Stomach (tissue), 8 donors: ENCODE measurements at regions not wholly inside any gene's neighbourhood (a gene's known extent, or its start where the extent isn't known, plus 50 kb on each side); places are given as distances from the start of the nearest gene placed in this dataset.
A peak's percentile ranks its signal among the peaks of the same experiment; 100 is the strongest.

Experiments used
- DNase-seq, 2 donors: peaks; one replicate each; pipeline versions ENCODE4 v3.0.0 to v3.0.0-alpha.2; 2013 to 2019
- H3K27ac ChIP-seq, 5 donors: fragments of 200-600 bp in 4 of 5; sonication (generic) in 4 of 5; one replicate each; pipeline ENCODE4 v1.5.1; 2013 to 2019; ENCODE audit warnings: mild to moderate bottlenecking in 1 of 5, moderate library complexity in 1 of 5
- H3K27me3 ChIP-seq, 3 donors: fragments of 200-600 bp; sonication (generic); one replicate each; pipeline ENCODE4 v1.5.1; 2017 to 2019; ENCODE audit warnings: mixed run types in 1 of 3
- H3K36me3 ChIP-seq, 4 donors: fragments of 200-600 bp; sonication (generic); 1 replicate in 3 of 4; 2 replicates in 1 of 4; pipeline ENCODE4 v1.5.1; 2016 to 2019
- H3K4me1 ChIP-seq, 4 donors: fragments of 200-600 bp; sonication (generic); one replicate each; pipeline ENCODE4 v1.5.1; 2016 to 2019
- H3K4me3 ChIP-seq, 4 donors: fragments of 200-600 bp; sonication (generic) in 3 of 4; one replicate each; pipeline ENCODE4 v1.5.1; 2016 to 2019; ENCODE audit warnings: mild to moderate bottlenecking in 1 of 4
- H3K9me3 ChIP-seq, 4 donors: fragments of 200-600 bp; sonication (generic); one replicate each; pipeline ENCODE4 v1.5.1; 2016 to 2019
- CTCF ChIP-seq, 7 experiments: fragments of 450-650 bp in 4 of 7; fragments of 200-600 bp in 3 of 7; sonication (generic) in 3 of 7; IDR thresholded peaks; one replicate each; pipeline ENCODE4 v1.5.1; 2016 to 2019; ENCODE audit warnings: antibody characterized with exemption in 7 of 7, control low read depth in 2 of 7, mild to moderate bottlenecking in 1 of 7
- EP300 ChIP-seq: sonication (generic); formaldehyde crosslinking; IDR thresholded peaks from one replicate; pipeline ENCODE4 v1.6.1; 2017; ENCODE audit warnings: antibody characterized with exemption
- POLR2A ChIP-seq, 4 donors: fragments of 450-650 bp; IDR thresholded peaks; one replicate each; pipeline ENCODE4 v1.6.1; 2016; ENCODE audit warnings: antibody characterized with exemption in 4 of 4, control low read depth in 2 of 4, mild to moderate bottlenecking in 1 of 4, moderate library complexity in 1 of 4
- POLR2AphosphoS5 ChIP-seq, 3 donors: sonication (generic); formaldehyde crosslinking; IDR thresholded peaks; one replicate each; pipeline ENCODE4 v1.6.1; 2016; ENCODE audit warnings: antibody characterized with exemption in 3 of 3
- WGBS, 5 donors: extraction: QIAGEN DNeasy Blood & Tissue Kit in 3 of 5; methylation state at CpG; one replicate each; pipeline versions ENCODE4 v1.1.5 to v1.1.7; 2013 to 2018; 5-methylcytosine and 5-hydroxymethylcytosine counted together
- intact Hi-C: fragments of 100-400 bp; cut with DNase I; formaldehyde crosslinking; loops from one replicate; pipeline ENCODE4 v1.15.1; 2023; ENCODE audit warnings: low total_unique reads
- donor health status: healthy with polysubstance abuse.
- donor health status: Bipolar disorder and iron deficiency.
- donor health status: healthy.

GRCh38 chr6:147758303-147758702 lies 249.8 kb downstream of the SAMD5 start:
- DNase-seq: no peak
- Histone ChIP-seq H3K27me3 (no peaks in the 10 kb centered on the region), H3K36me3 (no peaks in the 10 kb centered on the region), H3K9me3 (peaks cover 0 to 6% (median 2%) of the 10 kb centered on the region in 4 donors), H3K4me1 (peaks cover 0 to 5% (median 0%) of the 10 kb centered on the region in 4 donors), H3K4me3 (no peak overlapping the region), H3K27ac (no peak overlapping the region)
- intact Hi-C loops: no loop called here
- TF ChIP-seq POLR2A (IDR thresholded peaks at IDR 0.05) (no peak), EP300 (no peak), POLR2AphosphoS5 (IDR thresholded peaks at IDR 0.05) (no peak), CTCF (IDR thresholded peaks at IDR 0.05) (no peak)
- WGBS, 5 donors: 74 to 84% (median 82%) methylated on average over 2 of the region's 2 CpGs

- no peak for TF ChIP-seq POLR2A (IDR thresholded peaks at IDR 0.05)
- TF ChIP-seq EP300: no peak
- no peak for TF ChIP-seq CTCF (IDR thresholded peaks at IDR 0.05)
- no peak for TF ChIP-seq POLR2AphosphoS5 (IDR thresholded peaks at IDR 0.05)
- Histone ChIP-seq H3K36me3 (no peaks in the 10 kb centered on the region), H3K27ac (no peak overlapping the region), H3K4me3 (no peak overlapping the region), H3K4me1 (peaks cover 0 to 5% (median 0%) of the 10 kb centered on the region in 4 donors), H3K9me3 (peaks cover 0 to 6% (median 2%) of the 10 kb centered on the region in 4 donors), H3K27me3 (no peaks in the 10 kb centered on the region)
- peak in 1 of 2 donors; percentile 43 for DNase-seq
- 81 to 89% (median 87%) methylated on average over 3 of the region's 3 CpGs for WGBS, 5 donors
- intact Hi-C loops: no loop called here
Observed at GRCh38 chr6:147759093-147759492, 250.6 kb downstream of the SAMD5 start.

- H3K4me3 ChIP-seq: no peak overlapping the region
- TF ChIP-seq POLR2A (IDR thresholded peaks at IDR 0.05) (no peak), EP300 (no peak), CTCF (IDR thresholded peaks at IDR 0.05) (no peak), POLR2AphosphoS5 (IDR thresholded peaks at IDR 0.05) (no peak)
- no peaks in the 10 kb centered on the region for H3K27me3 ChIP-seq
- intact Hi-C loops: no loop called here
- peaks cover 0 to 4% (median 2%) of the 10 kb centered on the region in 4 donors for H3K9me3 ChIP-seq
- no peak for DNase-seq
- no peak overlapping the region for H3K27ac ChIP-seq
- H3K36me3 ChIP-seq: no peaks in the 10 kb centered on the region
- peaks cover 0 to 5% (median 0%) of the 10 kb centered on the region in 4 donors for H3K4me1 ChIP-seq
Observed at GRCh38 chr6:147759536-147759935, 251.0 kb downstream of the SAMD5 start.

- Histone ChIP-seq H3K27ac (no peak overlapping the region), H3K9me3 (no peaks in the 10 kb centered on the region), H3K4me1 (no peaks in the 10 kb centered on the region), H3K36me3 (no peaks in the 10 kb centered on the region), H3K27me3 (no peaks in the 10 kb centered on the region), H3K4me3 (no peak overlapping the region)
- no peak for DNase-seq
- intact Hi-C loops: no loop called here
- WGBS, 5 donors: 81 to 93% (median 90%) methylated on average over 5 of the region's 5 CpGs
- TF ChIP-seq EP300: no peak
- TF ChIP-seq POLR2AphosphoS5 (IDR thresholded peaks at IDR 0.05): no peak
- no peak for TF ChIP-seq CTCF (IDR thresholded peaks at IDR 0.05)
- no peak for TF ChIP-seq POLR2A (IDR thresholded peaks at IDR 0.05)
Observed at GRCh38 chr6:147765541-147765940, 257.1 kb downstream of the SAMD5 start.
